Transverse colon (tissue), 4 donors: ENCODE measurements at regions not wholly inside any gene's neighbourhood (a gene's known extent, or its start where the extent isn't known, plus 50 kb on each side); places are given as distances from the start of the nearest gene placed in this dataset.

Experiments used
- EP300 ChIP-seq: sonication (generic); formaldehyde crosslinking; IDR thresholded peaks from one replicate; pipeline ENCODE4 v1.6.1; 2017; ENCODE audit warnings: antibody characterized with exemption, low read depth
- POLR2A ChIP-seq: fragments of 450-650 bp; IDR thresholded peaks from one replicate; pipeline ENCODE4 v1.6.1; 2016; ENCODE audit warnings: antibody characterized with exemption, mild to moderate bottlenecking, moderate library complexity
- POLR2AphosphoS5 ChIP-seq, 3 donors: sonication (generic); formaldehyde crosslinking; IDR thresholded peaks; one replicate each; pipeline ENCODE4 v1.6.1; 2016; ENCODE audit warnings: antibody characterized with exemption in 3 of 3
- TF ChIP-seq, protein P1 (sequence below), 5 experiments: fragments of 200-600 bp in 3 of 5; fragments of 450-650 bp in 2 of 5; sonication (generic) in 3 of 5; IDR thresholded peaks; 1 replicate in 2 of 5; 2 replicates in 3 of 5; pipeline ENCODE4 v1.5.1; 2016 to 2017; ENCODE audit warnings: antibody characterized with exemption in 5 of 5, inconsistent platforms in 3 of 5, mild to moderate bottlenecking in 2 of 5, moderate library complexity in 1 of 5

GRCh38 chr2:198465970-198466369 is 661.6 kb downstream of the PLCL1 start:
- no peak for TF ChIP-seq POLR2A
- TF ChIP-seq, protein P1, sequence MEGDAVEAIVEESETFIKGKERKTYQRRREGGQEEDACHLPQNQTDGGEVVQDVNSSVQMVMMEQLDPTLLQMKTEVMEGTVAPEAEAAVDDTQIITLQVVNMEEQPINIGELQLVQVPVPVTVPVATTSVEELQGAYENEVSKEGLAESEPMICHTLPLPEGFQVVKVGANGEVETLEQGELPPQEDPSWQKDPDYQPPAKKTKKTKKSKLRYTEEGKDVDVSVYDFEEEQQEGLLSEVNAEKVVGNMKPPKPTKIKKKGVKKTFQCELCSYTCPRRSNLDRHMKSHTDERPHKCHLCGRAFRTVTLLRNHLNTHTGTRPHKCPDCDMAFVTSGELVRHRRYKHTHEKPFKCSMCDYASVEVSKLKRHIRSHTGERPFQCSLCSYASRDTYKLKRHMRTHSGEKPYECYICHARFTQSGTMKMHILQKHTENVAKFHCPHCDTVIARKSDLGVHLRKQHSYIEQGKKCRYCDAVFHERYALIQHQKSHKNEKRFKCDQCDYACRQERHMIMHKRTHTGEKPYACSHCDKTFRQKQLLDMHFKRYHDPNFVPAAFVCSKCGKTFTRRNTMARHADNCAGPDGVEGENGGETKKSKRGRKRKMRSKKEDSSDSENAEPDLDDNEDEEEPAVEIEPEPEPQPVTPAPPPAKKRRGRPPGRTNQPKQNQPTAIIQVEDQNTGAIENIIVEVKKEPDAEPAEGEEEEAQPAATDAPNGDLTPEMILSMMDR (IDR thresholded peaks at IDR 0.05), result no peak
- TF ChIP-seq POLR2AphosphoS5 (IDR thresholded peaks at IDR 0.05), result no peak
- TF ChIP-seq EP300, result no peak
